ENCODE measurements at regions not wholly inside any gene's neighbourhood (a gene's known extent, or its start where the extent isn't known, plus 50 kb on each side); places are given as distances from the start of the nearest gene placed in this dataset.

DNA sequence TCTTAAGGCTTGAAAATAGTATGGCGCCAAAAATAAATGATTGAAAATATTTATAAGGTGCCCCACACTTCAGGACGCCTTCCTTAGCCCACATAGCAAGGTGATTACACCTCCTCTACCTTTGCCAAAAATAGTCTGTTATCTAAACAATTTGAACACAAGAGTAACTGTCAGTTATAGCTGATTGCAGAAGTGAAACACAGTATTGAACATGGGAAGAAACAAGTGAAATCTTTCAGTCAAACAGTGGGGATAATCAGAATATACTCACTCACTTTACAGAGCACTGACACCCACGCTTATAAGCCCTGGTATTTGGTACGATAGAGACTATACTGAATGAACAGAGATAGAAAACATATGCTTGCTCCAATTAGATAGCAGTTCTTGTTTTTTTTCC is 203.1 kb downstream of the RAB38 start:
- ChIA-PET POLR2A (no interaction called here), CTCF (no interaction called here), RAD21 (ENCODE audit: low non-redundant PET in 1 of 2, low total read pairs in 2 of 2, uncharacterized antibody in 2 of 2, unreplicated experiment in 2 of 2) (no interaction called here)

DNA sequence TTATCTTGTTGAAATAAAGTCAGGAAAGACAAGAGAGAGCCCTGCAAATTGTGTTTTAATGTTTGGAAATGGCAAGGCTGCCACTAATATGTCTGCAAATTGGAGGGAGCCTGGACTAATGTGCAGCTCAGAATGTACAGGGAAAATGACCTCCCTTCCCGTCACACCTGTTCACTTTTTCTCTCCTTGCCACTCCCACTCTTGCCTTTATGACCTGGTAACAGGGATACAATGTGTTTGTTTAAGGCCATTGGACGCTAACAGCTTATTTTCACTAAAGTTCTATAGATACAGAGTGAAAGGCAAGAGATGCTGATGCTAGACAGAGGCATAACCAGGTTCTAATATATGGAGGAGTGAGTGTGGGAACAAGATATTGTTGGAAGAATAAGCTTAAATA is 203.9 kb downstream of the RAB38 start:
- BruUV-seq (replicated peaks) = no TSS peak
- H3K4me2 ChIP-seq (ENCODE audit: low read length) = no peak overlapping the region
- TF ChIP-seq ELF1 (IDR thresholded peaks at IDR 0.05; ENCODE audit: borderline replicate concordance, low read depth) = no peak
- TF ChIP-seq POLR2A (IDR thresholded peaks at IDR 0.05; ENCODE audit: borderline replicate concordance, extremely low read depth, insufficient read depth, insufficient read length) = no peak
- TF ChIP-seq SRF (IDR thresholded peaks at IDR 0.05; ENCODE audit: low read depth) = no peak
- TF ChIP-seq EZH2phosphoT487 (IDR thresholded peaks at IDR 0.05; ENCODE audit: borderline replicate concordance) = no peak
- no peak for TF ChIP-seq EGR1 (IDR thresholded peaks at IDR 0.05; ENCODE audit: low read depth)
- TF ChIP-seq, protein P1, sequence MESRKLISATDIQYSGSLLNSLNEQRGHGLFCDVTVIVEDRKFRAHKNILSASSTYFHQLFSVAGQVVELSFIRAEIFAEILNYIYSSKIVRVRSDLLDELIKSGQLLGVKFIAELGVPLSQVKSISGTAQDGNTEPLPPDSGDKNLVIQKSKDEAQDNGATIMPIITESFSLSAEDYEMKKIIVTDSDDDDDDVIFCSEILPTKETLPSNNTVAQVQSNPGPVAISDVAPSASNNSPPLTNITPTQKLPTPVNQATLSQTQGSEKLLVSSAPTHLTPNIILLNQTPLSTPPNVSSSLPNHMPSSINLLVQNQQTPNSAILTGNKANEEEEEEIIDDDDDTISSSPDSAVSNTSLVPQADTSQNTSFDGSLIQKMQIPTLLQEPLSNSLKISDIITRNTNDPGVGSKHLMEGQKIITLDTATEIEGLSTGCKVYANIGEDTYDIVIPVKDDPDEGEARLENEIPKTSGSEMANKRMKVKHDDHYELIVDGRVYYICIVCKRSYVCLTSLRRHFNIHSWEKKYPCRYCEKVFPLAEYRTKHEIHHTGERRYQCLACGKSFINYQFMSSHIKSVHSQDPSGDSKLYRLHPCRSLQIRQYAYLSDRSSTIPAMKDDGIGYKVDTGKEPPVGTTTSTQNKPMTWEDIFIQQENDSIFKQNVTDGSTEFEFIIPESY (IDR thresholded peaks at IDR 0.05; ENCODE audit: extremely low read depth, insufficient replicate concordance, low read length) = no peak
- TF ChIP-seq CEBPB (IDR thresholded peaks at IDR 0.05; ENCODE audit: low read depth) = no peak
- TF ChIP-seq CBX3 (IDR thresholded peaks at IDR 0.05; ENCODE audit: low read depth) = no peak
- TF ChIP-seq EZH2 (IDR thresholded peaks at IDR 0.05) = no peak
- no peak for TF ChIP-seq RAD21 (IDR thresholded peaks at IDR 0.05; ENCODE audit: low read depth)
- TF ChIP-seq TCF7L2 (IDR thresholded peaks at IDR 0.05; ENCODE audit: borderline replicate concordance, extremely low read depth, insufficient read depth, insufficient read length) = no peak
- TF ChIP-seq FOSL1 (IDR thresholded peaks at IDR 0.05; ENCODE audit: low read depth) = no peak

More for the DNA sequence above, 203.1 kb downstream of the RAB38 start:
- DNase-seq (ENCODE audit: low read depth, low spot score) = no peak
- no peaks in the 10 kb centered on the region for H3K27me3 ChIP-seq (ENCODE audit: insufficient read depth, low read length)
- no peak overlapping the region for H3K27ac ChIP-seq (ENCODE audit: low read depth, low read length)
- H3K79me2 ChIP-seq (ENCODE audit: insufficient read depth, low read length) = no peaks in the 10 kb centered on the region
- ATAC-seq = no peak
- H3K36me3 ChIP-seq (ENCODE audit: control insufficient read depth in 1 of 2, insufficient read depth in 2 of 2, low read length in 2 of 2) = no peaks in the 10 kb centered on the region
- no peak overlapping the region for H3K9ac ChIP-seq (ENCODE audit: low read length)
- no peak for TF ChIP-seq EZH2phosphoT487 (IDR thresholded peaks at IDR 0.05; ENCODE audit: borderline replicate concordance)
- TF ChIP-seq SIN3A (IDR thresholded peaks at IDR 0.05; ENCODE audit: low read depth) = no peak
- no peak for TF ChIP-seq RAD21 (IDR thresholded peaks at IDR 0.05; ENCODE audit: low read depth)
- no peak for TF ChIP-seq SRF (IDR thresholded peaks at IDR 0.05; ENCODE audit: low read depth)
- no peak for TF ChIP-seq CEBPB (IDR thresholded peaks at IDR 0.05; ENCODE audit: low read depth)
- TF ChIP-seq POLR2AphosphoS5 (IDR thresholded peaks at IDR 0.05; ENCODE audit: low read depth, low read length) = no peak
- TF ChIP-seq SP1 (IDR thresholded peaks at IDR 0.05; ENCODE audit: low read depth) = no peak
- no peak for TF ChIP-seq TCF7L2 (IDR thresholded peaks at IDR 0.05; ENCODE audit: borderline replicate concordance, extremely low read depth, insufficient read depth, insufficient read length)
- no peak for TF ChIP-seq EGR1 (IDR thresholded peaks at IDR 0.05; ENCODE audit: low read depth)
- TF ChIP-seq, protein P1 (IDR thresholded peaks at IDR 0.05; ENCODE audit: extremely low read depth, insufficient replicate concordance, low read length) = no peak
- TF ChIP-seq, protein P2, sequence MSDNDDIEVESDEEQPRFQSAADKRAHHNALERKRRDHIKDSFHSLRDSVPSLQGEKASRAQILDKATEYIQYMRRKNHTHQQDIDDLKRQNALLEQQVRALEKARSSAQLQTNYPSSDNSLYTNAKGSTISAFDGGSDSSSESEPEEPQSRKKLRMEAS (IDR thresholded peaks at IDR 0.05) = no peak
- no peak for TF ChIP-seq ELF1 (IDR thresholded peaks at IDR 0.05; ENCODE audit: borderline replicate concordance, low read depth)
- no peak for TF ChIP-seq CBX3 (IDR thresholded peaks at IDR 0.05; ENCODE audit: low read depth)
- H2AFZ ChIP-seq (ENCODE audit: low read depth, low read length, poor library complexity, severe bottlenecking) = no peak overlapping the region
- H3K9me3 ChIP-seq (ENCODE audit: control insufficient read depth in 1 of 2, insufficient read depth in 1 of 2, low read depth in 1 of 2, low read length in 2 of 2) = no peaks in the 10 kb centered on the region
- H3K4me2 ChIP-seq (ENCODE audit: low read length) = no peak overlapping the region
- BruUV-seq (replicated peaks) = no TSS peak
- intact Hi-C loops (cut with micrococcal nuclease) = no loop called here
- H3K4me3 ChIP-seq (replicated peaks in 1 of 2; ENCODE audit: low read depth in 1 of 2, low read length in 2 of 2) = no peak overlapping the region
- no peaks in the 10 kb centered on the region for H4K20me1 ChIP-seq (ENCODE audit: insufficient read depth)
- no peaks in the 10 kb centered on the region for H3K9me2 ChIP-seq (ENCODE audit: insufficient read depth)
- H3K4me1 ChIP-seq (ENCODE audit: control insufficient read depth in 1 of 2, insufficient read depth in 2 of 2, low read length in 2 of 2) = no peaks in the 10 kb centered on the region

More for the DNA sequence above, 203.9 kb downstream of the RAB38 start:
- DNase-seq (ENCODE audit: low read depth, low spot score) (no peak), ATAC-seq (no peak)
- intact Hi-C loops (cut with micrococcal nuclease) = no loop called here
- H3K4me1 ChIP-seq (ENCODE audit: control insufficient read depth in 1 of 2, insufficient read depth in 2 of 2, low read length in 2 of 2) = no peaks in the 10 kb centered on the region
- H3K27me3 ChIP-seq (ENCODE audit: insufficient read depth, low read length) = no peaks in the 10 kb centered on the region
- ChIA-PET CTCF (interaction anchor here (0.9 kb wide), 1 partner anchor 573 kb away, joined by 3 read pairs; no protein-coding TSS in a partner anchor), POLR2A (no interaction called here), RAD21 (ENCODE audit: low non-redundant PET in 1 of 2, low total read pairs in 2 of 2, uncharacterized antibody in 2 of 2, unreplicated experiment in 2 of 2) (no interaction called here)
- H3K27ac ChIP-seq (ENCODE audit: low read depth, low read length) = no peak overlapping the region
- H3K4me3 ChIP-seq (replicated peaks in 1 of 2; ENCODE audit: low read depth in 1 of 2, low read length in 2 of 2) = no peak overlapping the region
- H2AFZ ChIP-seq (ENCODE audit: low read depth, low read length, poor library complexity, severe bottlenecking) = no peak overlapping the region
- H3K9me3 ChIP-seq (ENCODE audit: control insufficient read depth in 1 of 2, insufficient read depth in 1 of 2, low read depth in 1 of 2, low read length in 2 of 2) = no peaks in the 10 kb centered on the region
- H3K36me3 ChIP-seq (ENCODE audit: control insufficient read depth in 1 of 2, insufficient read depth in 2 of 2, low read length in 2 of 2) = no peaks in the 10 kb centered on the region
- no peaks in the 10 kb centered on the region for H3K79me2 ChIP-seq (ENCODE audit: insufficient read depth, low read length)
- no peaks in the 10 kb centered on the region for H4K20me1 ChIP-seq (ENCODE audit: insufficient read depth)
- no peak overlapping the region for H3K9ac ChIP-seq (ENCODE audit: low read length)
- no peaks in the 10 kb centered on the region for H3K9me2 ChIP-seq (ENCODE audit: insufficient read depth)

Data from HCT116 (cell line).